IPS DF 4.7 (cell line): ENCODE measurements at regions not wholly inside any gene's neighbourhood (a gene's known extent, or its start where the extent isn't known, plus 50 kb on each side); places are given as distances from the start of the nearest gene placed in this dataset.
"Not testable (repeated sequence)": the region's sequence is repeated elsewhere in the genome, so short reads cannot be mapped to it uniquely, and the experiment has no call there.

Experiments used
- DNase-seq: peaks from one replicate; pipeline ENCODE4 v3.0.0-alpha.2; 2013; ENCODE audit warnings: low spot score; ENCODE audit errors: extremely low read depth

DNA sequence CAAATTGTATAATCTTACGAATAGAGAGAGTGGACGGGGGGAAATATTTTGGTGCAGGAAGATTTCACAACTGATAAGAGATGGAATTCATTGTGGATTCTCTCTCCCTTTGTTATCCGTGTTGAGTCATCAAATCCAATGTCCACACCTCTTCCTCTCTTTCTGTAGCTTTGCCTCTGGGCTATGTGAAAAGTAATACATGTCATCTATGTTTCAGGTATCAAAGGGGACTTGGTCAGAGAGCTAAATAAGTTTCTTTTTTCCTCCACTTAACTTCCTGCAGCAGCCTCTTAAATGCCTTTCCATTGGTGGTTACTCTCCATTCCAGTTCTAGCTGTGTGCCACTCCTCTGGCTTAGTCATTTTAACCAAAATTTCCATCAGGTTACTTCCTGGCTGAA, 169.3 kb upstream of the NXPH2 start:
- DNase-seq = no peak

DNA sequence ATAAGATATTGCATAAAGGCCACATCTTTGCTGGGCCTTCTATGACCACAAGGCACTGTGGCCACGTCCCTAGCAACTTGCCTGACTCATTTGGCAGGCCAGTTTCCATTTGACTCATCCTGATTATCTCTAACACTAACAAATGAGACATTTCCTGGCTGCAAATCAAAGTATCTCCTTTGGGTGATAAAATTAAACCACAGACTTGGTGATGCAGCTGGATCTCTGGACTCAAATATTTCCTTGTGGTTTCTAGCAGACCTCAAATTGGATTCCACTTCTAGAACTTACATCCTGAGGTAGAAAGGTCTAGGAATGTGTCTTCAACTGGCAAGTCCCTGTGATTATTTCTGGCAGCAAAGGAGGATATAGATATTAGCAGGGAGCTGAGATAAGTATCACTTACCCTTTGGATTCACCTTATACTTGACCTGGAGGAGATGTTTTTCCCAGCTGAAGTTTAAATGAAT, 167.9 kb upstream of the NXPH2 start:
- no peak for DNase-seq

DNA sequence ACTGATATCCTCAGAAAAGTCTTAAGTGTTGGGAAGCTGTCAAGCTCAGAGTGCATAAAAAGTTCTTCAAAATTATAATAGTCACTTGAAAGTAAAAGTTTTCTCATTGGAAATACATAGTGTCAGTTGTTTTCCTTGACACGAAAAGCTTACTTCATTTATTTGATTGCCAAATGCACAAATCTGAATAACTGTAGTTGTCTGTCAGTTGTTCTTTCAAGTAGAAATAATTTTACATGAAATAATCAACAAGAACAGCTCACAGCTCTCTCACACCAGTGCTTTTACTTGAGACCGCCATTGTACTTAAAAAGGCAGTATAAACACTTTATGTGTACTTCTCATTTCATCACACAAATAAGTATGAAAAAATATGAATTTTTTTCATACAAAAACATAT, 163.3 kb upstream of the NXPH2 start:
- no peak for DNase-seq

DNA sequence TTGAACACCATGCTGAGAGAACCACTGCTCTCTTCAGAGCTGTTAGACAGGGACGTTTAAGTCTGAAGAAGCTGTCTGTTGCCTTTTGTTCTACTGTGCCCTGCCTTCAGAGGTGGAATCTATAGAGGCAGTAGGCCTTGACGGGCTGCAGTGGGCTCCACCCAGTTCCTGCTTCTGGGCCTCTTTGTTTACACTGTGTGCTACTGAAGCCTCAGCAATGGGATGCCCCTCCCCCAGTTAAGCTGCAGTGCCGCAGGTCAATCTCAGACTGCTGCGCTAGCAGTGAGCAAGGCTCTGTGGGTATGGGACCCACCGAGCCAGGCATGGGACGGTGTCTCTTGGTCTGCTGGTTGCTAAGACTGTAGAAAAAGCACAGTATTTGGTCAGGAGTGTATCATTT, 162.3 kb upstream of the NXPH2 start:
- no peak for DNase-seq

DNA sequence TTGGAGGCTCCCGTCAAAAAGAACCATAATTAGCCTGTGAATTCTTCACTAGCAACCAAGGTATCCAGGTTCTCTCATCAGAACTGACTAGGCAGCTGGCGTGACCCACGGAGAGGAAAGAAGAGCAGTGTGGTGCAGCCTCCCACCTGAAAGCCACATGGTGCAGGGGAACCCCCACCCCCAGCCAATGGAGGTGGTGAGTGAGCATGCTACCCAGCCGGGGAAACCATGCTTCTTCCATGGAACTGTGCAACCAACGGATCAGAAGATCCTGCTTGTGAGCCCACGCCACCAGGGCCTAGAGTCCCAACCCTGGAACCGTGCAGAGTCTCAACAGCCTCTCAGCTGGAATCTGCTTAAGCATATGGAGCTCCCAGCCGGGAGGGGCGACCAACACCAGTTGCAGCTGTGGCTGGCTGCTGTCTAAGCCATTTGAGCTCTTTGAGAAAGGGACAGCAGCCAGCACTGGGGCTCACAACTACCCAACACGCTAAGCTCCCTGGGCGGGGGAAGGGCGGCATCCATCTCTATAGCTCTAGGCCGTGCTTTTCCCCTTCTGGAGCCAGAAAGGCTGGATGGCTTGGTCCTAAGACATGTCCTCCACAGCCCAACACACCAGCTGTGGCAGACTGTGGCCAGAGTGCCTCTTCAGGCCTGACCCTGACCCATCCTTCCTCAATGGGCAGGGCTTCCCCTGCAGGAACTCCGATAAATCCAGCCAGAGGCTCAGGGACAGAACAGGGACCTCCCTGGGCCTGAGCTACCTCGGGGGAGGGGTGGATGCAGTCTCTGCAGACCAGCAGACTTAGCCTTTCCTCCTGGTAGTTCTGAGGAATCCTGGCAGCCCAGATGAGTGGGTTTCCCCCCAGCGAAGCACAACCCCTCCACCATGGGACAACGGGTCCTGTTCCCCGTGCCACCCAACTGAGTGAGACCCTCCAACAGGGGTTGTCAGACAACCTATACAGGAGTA, 151.4 kb upstream of the NXPH2 start:
- DNase-seq = no peak

DNA sequence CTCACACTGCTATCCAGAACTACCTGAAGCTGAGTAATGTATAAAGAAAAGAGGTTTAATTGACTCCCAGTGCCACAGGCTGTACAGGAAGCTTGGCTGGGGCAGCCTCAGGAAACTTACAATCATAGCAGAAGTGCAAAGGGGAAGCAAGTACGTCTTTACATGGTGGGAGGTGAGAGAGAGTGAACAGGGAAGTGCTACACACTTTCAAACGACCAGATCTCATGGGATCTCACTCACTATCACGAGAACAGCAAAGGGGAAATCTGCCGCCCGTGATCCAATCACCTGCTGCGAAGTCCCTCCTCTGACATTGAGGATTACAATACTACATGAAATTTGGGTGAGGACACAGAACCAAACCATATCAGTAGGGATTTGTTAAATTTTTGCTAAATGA, 150.4 kb upstream of the NXPH2 start:
- DNase-seq = no peak

DNA sequence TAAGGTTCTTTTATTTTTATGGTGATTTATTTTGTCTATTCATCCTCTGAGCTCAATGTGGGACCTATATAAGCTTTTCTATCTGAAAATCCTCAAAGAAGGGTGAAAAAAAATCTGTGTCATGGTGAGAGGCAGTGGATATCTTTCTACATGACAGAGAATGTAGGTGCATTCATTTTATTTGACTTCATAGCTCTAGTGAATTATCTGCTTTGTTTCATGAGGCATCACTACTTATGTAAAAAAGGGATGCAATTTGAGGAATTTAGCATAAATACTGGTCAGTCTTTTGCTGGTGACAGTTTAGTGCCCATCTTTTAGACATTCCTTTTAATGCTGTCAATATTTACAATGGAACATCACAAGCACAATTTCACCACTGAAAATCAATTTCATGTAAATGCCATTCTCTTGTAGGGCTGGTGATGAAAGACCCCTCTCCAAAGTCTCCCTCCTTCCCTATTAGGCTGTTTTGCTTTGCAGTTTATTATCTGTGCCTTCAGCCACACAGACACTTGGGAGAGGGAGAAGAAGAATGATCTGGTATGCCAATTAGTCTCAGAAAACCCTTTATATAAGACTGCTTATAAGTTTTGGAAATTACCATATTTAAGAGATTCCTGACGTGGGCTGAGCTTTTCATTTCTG, 148.3 kb upstream of the NXPH2 start:
- no peak for DNase-seq

DNA sequence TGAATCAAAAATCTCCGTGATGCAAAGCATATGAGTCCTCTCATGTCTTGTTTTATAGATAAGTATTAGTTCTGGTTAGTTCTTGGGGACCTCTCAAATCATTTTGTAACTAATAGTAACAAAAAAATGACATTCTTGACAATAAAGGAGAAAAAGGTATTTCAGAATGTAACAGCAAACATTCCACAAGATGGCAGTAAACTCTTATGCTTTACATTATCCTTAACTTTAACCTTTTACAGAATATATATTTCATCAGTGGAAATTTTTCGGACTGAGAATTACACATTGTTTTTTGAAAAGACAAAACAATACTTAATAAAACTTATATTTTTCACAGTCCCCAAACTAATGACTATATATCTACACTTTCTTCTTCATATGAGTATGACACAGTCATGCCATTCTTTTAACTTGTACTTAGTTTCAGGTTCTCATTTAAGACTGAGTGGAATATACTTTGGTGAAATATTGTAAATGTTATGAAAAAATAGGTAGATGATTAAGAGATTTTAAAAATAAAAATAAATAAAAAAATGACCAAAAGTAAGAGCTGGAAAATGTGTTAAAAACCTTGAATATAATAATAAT, 142.9 kb upstream of the NXPH2 start:
- DNase-seq = no peak

DNA sequence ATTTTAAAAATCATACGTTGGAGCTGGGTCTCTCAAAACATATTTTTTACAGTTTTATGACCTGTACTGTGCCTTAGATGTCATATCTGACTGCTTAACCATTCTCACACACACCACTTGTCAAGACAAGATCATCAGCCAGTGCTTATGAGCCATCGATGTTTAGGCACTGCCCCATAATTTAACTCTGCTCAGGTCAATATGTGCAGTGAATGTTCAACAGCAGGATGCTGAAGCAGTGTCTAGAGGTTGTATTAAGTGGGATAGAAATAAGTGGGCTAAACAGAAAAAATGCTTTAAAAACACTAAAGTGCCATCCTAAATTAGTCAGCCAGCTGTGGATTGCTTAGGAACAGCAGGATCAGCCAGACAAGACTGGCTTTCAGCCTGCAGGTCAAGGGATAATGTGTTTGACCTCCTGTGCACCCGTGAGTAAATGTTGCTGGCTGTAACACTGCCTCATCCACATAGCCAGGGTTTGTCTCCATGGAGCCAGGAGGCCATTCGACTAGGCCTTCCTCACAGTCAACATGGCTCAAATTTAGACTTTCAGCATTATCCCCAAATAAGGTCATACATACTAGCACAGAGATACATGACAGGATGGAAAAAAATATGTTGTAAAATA, 139.0 kb upstream of the NXPH2 start:
- DNase-seq = no peak

DNA sequence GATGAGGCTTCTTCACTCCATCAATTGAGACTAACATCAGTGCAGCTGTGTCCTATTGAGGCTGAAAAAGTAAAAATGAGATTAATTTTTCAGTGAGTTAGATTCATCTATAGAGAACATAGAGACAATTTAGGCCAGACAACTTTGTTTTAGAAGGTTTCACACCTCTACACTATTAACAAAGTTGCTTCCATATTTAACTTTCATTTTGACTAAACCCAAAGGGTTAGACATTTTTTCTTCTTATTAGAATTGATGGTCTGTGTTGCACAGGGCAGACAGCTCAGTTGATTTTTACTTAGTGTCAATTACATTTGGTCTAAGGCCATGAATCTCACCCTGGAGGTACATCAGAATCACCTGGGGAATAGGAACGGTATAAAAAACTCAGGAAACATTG, 130.2 kb upstream of the NXPH2 start:
- no peak for DNase-seq

DNA sequence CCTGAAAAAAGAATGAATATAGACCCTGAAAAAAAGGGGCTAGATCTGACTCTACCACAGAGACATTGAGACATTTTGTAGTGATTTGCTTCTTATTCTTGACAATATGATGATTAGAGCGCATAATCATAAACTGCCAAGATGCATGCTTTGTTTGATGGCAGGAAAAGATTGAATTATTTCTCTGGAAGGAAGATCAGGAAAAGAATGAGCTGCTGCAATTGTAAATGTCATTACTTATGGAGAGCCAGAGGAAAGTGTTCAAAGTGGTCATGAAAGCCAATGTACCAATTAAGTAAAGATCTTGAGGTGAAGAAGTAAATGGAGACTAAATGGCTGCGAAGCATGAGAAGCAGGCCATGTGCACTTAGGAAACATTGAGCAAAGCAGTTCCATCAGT, 126.4 kb upstream of the NXPH2 start:
- no peak for DNase-seq

DNA sequence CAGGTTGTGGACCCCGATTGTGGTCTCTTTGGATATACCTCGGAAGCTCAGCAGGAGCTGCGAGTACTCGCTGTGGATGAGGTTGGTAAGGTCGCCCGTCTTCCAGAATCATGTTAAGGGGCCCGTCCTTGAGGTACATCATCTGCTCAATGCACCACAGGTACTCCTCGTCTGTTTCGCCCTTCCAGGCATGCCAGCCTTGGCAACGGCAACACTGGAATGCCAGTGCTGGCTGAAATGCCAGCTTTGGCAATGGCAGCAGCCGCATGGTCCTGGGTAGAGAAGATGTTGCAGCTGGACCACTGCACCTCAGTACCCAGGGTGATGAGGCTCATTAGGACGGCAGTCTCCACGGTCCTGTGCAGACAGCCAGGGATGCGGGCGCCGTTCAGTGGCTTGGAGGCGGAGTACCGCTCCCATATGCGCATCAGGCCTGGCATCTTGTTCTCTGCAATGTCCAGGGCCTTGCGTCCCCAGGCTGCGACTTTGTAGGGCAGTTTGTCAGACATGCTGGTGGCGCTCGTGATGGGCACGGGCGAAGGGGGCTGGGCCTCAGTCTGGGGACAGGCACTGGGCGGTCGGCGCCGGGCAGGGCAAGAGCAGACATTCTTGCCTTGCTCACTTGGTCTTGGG, 122.2 kb upstream of the NXPH2 start:
- no peak for DNase-seq

DNA sequence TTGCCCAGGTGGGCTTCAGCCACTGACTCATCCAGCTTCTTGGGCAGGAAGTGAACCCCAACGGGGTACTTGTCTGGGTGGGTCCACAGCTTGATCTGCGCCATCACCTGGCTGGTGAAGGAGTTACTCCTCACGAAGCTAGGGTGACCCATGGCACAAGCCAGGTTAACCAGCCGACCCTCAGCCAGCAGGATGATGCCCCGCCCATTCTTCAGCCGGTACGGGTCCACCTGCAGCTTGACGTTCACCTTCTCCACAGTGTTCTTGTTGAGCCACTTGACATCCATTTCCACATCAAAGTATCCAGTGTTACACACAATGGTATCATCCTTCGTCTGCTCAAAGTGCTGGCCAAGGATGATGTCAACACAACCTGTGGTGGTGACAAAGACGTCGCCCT, 121.3 kb upstream of the NXPH2 start:
- DNase-seq = no peak

DNA sequence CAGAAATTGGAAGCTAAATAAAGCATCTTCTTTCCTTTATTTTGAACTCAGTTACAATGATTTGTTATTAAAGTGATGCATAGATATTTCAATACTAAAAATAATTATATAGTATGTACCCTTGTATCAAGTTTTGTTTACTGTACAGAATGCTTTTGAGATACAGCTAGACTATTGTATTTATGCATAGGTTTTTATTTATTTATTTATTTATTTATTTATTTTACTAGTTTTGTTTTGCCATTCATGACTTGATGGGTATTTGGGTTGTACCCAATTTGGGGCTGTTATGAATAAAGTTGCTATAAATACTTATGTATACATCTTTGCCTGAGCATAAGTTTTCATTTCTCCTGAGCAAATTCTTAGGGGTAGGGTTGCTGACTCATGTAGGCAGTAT, 118.7 kb upstream of the NXPH2 start:
- no peak for DNase-seq

DNA sequence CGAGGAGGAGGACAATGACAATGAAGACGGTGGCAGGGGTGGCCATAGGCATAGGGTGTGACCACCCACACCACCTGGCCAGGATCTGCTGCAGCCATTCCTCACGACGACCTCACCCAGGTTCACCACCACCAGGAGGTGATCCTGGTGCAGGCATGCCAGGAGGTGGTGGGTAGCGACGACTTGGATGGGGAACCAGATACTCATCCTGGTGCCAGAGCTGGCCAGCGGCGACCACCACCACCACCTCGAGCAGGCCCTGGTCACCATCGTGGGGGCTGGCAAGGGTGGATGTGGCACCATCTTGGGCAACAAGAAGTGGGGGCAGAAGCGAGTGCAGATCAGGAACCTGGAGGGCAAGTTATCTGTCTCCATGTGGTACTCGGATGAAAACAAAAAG, 117.1 kb upstream of the NXPH2 start:
- no peak for DNase-seq

DNA sequence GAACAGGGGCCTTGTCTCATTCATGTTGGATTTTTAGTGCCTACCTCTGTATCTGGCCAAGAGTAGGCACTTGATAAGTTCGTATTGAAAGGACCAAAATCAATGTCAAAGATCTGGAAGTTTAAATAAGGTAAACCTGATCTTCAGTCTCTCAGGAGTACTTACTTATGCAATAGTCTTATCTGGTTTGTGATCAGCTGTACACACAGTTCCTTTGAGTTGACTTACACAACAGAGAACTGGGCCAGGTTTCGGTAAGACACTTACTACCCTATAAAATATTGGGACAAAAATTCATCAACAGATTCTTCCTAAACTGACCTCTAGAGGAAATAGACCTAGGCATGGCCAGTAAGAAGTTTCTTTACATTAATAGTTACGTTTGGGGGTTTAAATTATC, 113.6 kb upstream of the NXPH2 start:
- no peak for DNase-seq

DNA sequence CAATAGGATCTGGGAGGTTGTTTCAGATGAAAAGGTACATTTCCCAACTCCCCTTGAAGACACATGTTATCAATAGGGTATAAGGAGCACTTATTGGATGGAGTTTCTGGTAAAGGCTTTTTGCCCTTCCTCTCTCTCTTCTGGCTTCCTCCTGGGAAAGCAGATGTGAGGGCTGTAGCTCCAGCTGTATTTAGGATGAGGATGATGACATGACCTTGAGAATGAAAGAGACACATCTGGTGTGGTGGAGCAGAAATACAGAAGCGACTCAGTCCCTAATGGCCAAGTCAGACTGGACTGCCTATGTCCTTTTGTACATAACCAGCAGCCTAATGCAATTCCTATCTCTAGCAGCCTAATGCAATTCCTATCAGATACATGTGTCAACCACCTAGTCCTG, 100.9 kb upstream of the NXPH2 start:
- no peak for DNase-seq

DNA sequence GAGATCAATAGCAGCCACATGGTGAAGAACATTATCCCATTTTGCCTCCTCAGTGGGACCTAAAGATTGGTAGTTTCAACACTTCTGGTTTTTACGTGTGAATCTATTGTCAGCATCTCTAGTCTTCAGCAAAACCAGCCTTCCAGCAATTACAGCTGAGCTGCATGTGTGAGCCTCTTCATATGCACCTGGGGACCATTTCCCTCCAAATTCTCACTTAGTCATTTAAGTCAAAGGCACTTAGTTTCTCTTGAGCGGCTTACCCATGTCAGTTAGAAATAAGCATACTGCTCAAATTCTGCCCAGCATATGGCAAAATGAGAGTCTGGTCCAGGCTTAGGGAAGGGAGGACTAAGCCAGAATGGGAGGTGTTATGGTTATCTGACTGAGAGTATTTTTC, 99.7 kb upstream of the NXPH2 start:
- DNase-seq = no peak

DNA sequence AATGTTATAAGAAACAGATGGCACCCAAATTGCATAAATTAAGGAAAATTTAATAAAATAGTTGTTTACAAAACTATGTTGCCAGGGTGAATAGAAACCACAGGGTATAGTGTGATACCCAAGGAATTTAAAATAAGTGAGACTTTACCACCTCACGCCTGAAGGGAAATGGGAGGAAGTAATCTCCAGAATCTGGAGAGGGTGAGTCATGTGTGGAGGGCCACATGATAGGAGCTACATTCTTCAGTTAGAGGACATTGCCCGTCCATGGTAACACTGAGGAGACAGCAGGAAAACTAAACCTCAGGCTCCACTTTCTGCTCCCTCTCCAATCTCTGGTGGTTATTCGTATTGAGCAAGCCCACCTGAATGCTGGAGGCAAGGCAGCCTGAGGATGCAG, 97.2 kb upstream of the NXPH2 start:
- DNase-seq = no peak

DNA sequence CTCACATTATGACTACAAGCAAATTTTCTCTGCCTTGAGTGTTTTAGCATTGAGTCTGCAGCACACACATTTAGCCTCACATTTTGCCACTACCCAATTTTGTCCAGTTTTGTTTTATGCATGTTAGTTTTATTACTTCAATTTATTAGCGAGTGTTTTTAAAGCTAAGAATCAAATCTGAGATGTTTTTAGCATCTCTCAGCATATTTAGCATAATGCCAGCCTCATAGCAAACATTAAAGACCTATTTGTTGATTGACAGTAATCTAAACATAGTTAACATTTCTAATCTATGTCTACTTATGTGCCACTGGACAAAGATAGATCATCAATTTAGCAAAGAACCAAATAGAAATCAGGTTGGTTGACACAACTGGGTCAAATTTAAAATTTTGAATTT, 94.1 kb upstream of the NXPH2 start:
- no peak for DNase-seq

DNA sequence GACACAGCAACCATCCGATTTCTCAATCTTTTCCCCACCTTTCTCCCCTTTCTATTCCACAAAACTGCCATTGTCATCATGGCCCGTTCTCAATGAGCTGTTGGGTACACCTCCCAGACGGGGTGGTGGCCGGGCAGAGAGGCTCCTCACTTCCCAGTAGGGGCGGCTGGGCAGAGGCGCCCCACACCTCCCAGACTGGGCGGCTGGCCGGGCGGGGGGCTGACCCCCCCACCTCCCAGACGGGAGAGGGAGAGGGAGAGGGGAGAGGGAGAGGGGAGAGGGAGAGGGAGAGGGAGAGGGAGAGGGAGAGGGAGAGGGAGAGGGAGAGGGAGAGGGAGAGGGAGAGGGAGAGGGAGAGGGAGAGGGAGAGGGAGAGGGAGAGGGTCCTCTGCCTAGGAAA, 91.9 kb upstream of the NXPH2 start:
- DNase-seq = not testable (repeated sequence)

DNA sequence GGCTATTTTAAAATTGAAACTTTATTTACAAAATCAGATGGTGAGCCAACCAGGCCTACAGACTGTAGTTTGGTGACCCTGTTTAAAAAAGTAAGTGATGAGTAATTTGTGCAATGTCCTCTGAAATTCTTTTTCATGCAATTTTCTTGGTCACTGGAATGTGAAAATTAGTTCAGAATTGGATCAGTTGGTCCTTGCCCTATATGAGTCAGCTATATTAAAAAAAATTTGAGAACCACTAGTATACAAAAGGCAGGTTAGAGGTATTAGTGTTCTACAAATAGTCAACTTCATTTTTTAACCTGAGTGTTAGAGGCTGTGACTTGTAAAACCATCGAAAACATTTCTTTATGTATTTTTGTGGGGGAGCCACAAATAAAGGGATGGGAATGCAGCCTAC, 91.1 kb upstream of the NXPH2 start:
- no peak for DNase-seq
